Upper lobe of left lung (tissue), 4 donors: ENCODE measurements at regions not wholly inside any gene's neighbourhood (a gene's known extent, or its start where the extent isn't known, plus 50 kb on each side); places are given as distances from the start of the nearest gene placed in this dataset.

Experiments used
- EP300 ChIP-seq, 4 donors: sonication (generic); formaldehyde crosslinking; IDR thresholded peaks; one replicate each; pipeline ENCODE4 v1.5.1; 2017; ENCODE audit warnings: antibody characterized with exemption in 4 of 4, control low read depth in 2 of 4
- POLR2A ChIP-seq, 4 donors: fragments of 450-650 bp; IDR thresholded peaks; one replicate each; pipeline ENCODE4 v1.5.1; 2016 to 2017; ENCODE audit warnings: antibody characterized with exemption in 4 of 4, mild to moderate bottlenecking in 2 of 4
- POLR2AphosphoS5 ChIP-seq, 2 donors: sonication (generic); formaldehyde crosslinking; IDR thresholded peaks; one replicate each; pipeline ENCODE4 v1.5.1; 2017; ENCODE audit warnings: antibody characterized with exemption in 2 of 2
- TF ChIP-seq, protein P1 (sequence below), 6 experiments: fragments of 450-650 bp in 4 of 6; fragments of 200-600 bp in 2 of 6; sonication (generic) in 2 of 6; IDR thresholded peaks; one replicate each; pipeline ENCODE4 v1.5.1; 2016 to 2019; ENCODE audit warnings: antibody characterized with exemption in 6 of 6

GRCh38 chr18:71130351-71130750 lies 841.5 kb downstream of the SOCS6 start:
- TF ChIP-seq, protein P1, sequence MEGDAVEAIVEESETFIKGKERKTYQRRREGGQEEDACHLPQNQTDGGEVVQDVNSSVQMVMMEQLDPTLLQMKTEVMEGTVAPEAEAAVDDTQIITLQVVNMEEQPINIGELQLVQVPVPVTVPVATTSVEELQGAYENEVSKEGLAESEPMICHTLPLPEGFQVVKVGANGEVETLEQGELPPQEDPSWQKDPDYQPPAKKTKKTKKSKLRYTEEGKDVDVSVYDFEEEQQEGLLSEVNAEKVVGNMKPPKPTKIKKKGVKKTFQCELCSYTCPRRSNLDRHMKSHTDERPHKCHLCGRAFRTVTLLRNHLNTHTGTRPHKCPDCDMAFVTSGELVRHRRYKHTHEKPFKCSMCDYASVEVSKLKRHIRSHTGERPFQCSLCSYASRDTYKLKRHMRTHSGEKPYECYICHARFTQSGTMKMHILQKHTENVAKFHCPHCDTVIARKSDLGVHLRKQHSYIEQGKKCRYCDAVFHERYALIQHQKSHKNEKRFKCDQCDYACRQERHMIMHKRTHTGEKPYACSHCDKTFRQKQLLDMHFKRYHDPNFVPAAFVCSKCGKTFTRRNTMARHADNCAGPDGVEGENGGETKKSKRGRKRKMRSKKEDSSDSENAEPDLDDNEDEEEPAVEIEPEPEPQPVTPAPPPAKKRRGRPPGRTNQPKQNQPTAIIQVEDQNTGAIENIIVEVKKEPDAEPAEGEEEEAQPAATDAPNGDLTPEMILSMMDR (IDR thresholded peaks at IDR 0.05): no peak
- TF ChIP-seq EP300 (IDR thresholded peaks at IDR 0.05) (no peak), POLR2AphosphoS5 (IDR thresholded peaks at IDR 0.05) (no peak), POLR2A (IDR thresholded peaks at IDR 0.05) (no peak)
